Smooth muscle cell (in vitro differentiated cells): ENCODE measurements at regions not wholly inside any gene's neighbourhood (a gene's known extent, or its start where the extent isn't known, plus 50 kb on each side); places are given as distances from the start of the nearest gene placed in this dataset.
A peak's percentile ranks its signal among the peaks of the same experiment; 100 is the strongest.

Experiments
- DNase-seq: peaks from one replicate; lab custom pipeline; 2025; ENCODE audit not compliant: unreplicated experiment; lab: John Stamatoyannopoulos, UW
- H2AFZ ChIP-seq: fragments of 200-600 bp; sonication (generic); 2 replicates; pipeline ENCODE4 v1.6.0; 2016; ENCODE audit warnings: antibody characterized with exemption, low read depth, mild to moderate bottlenecking
- H3F3A ChIP-seq: fragments of 200-600 bp; sonication (generic); 2 replicates; pipeline ENCODE4 v1.6.0; 2017; ENCODE audit warnings: antibody characterized with exemption, low read depth
- H3K27ac ChIP-seq: fragments of 200-600 bp; sonication (generic); 2 replicates; pipeline ENCODE4 v1.5.1; 2016; ENCODE audit warnings: low read depth, mild to moderate bottlenecking
- H3K27me3 ChIP-seq: fragments of 200-600 bp; sonication (generic); 2 replicates; pipeline ENCODE4 v1.6.1; 2016; ENCODE audit warnings: low read depth, mild to moderate bottlenecking
- H3K36me3 ChIP-seq: fragments of 200-600 bp; sonication (generic); 2 replicates; pipeline ENCODE4 v1.5.1; 2016; ENCODE audit warnings: low read depth
- H3K4me1 ChIP-seq: fragments of 200-600 bp; sonication (generic); 2 replicates; pipeline ENCODE4 v1.5.1; 2016; ENCODE audit warnings: low read depth
- H3K4me2 ChIP-seq: fragments of 200-600 bp; sonication (generic); 2 replicates; pipeline ENCODE4 v1.6.0; 2016; ENCODE audit warnings: mild to moderate bottlenecking
- H3K4me3 ChIP-seq: fragments of 200-600 bp; sonication (generic); 2 replicates; pipeline ENCODE4 v1.5.1; 2016; ENCODE audit warnings: mild to moderate bottlenecking
- H3K79me2 ChIP-seq: fragments of 200-600 bp; sonication (generic); 2 replicates; pipeline ENCODE4 v1.6.0; 2016; ENCODE audit warnings: low read depth, mild to moderate bottlenecking
- H3K9ac ChIP-seq: fragments of 200-600 bp; sonication (generic); 2 replicates; pipeline ENCODE4 v1.6.0; 2016; ENCODE audit warnings: low read depth
- H3K9me3 ChIP-seq: fragments of 200-600 bp; sonication (generic); replicated peaks from 2 replicates; pipeline ENCODE4 v1.5.1; 2016; ENCODE audit warnings: low read depth
- H4K20me1 ChIP-seq: fragments of 200-600 bp; sonication (generic); 2 replicates; pipeline ENCODE4 v1.6.0; 2016; ENCODE audit warnings: low read depth
- WGBS: methylation state at CpG from one replicate; pipeline ENCODE4 v1.1.7; 2016; ENCODE audit warnings: low lambda C conversion rate; 5-methylcytosine and 5-hydroxymethylcytosine counted together
- TF ChIP-seq, protein P1 (sequence below): fragments of 200-600 bp; sonication (generic); IDR thresholded peaks from 2 replicates; pipeline ENCODE4 v1.5.1; 2017; ENCODE audit warnings: borderline replicate concordance, mild to moderate bottlenecking, antibody characterized with exemption; ENCODE audit not compliant: insufficient read depth, poor library complexity, severe bottlenecking

DNA sequence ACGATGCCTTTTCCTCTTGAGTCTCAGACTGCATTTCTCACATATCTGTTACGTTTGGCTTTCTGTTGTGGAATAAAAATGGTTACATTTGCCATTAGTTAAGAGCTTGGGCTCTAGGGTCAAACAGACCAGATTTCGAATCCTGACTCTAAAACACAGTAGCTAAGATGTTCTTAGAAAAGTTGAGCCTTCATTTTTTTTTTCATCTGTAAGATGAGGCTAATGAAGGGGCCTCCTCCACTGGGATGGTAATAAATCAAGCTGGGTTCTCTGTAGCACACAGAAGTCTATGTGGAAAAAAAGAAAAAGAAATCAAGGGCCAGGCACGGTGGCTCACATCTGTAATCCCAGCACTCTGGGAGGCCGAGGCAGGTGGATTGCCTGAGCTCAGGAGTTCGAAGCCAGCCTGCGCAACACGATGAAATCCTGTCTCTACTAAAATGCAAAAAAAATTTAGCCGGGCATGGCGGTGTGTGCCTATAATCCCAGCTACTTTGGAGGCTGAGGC lies 49.9 kb upstream of the CAPRIN1 start:
- H3K36me3 ChIP-seq: no peaks in the 10 kb centered on the region

DNA sequence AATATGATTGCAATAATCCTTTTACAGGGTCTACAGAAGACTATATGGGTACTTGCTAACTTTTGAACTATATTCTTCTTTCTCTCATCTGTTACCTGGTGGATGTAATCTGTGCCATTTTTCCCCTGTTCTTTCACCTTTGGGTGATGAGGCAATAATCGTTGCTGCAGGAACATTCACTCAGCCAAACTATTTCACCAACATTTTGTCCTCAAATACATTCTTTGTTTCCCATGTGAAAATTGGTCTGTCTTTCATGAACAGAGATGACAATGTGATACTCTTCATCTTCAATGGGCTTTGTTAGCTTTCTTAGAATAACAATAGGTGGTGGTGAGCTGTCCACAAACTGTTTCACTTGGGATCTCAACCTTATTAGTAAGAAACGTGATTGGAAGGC lies 52.1 kb upstream of the CAPRIN1 start:
- Histone ChIP-seq H3K9ac (no peak overlapping the region), H3K4me3 (no peak overlapping the region), H3K79me2 (no peaks in the 10 kb centered on the region), H3K4me2 (no peak overlapping the region), H3F3A (no peaks in the 10 kb centered on the region), H3K27ac (no peak overlapping the region), H3K36me3 (no peaks in the 10 kb centered on the region), H3K27me3 (peaks cover 17% of the 10 kb centered on the region), H3K9me3 (no peaks in the 10 kb centered on the region), H4K20me1 (no peaks in the 10 kb centered on the region), H2AFZ (no peak overlapping the region), H3K4me1 (no peaks in the 10 kb centered on the region)
- TF ChIP-seq, protein P1, sequence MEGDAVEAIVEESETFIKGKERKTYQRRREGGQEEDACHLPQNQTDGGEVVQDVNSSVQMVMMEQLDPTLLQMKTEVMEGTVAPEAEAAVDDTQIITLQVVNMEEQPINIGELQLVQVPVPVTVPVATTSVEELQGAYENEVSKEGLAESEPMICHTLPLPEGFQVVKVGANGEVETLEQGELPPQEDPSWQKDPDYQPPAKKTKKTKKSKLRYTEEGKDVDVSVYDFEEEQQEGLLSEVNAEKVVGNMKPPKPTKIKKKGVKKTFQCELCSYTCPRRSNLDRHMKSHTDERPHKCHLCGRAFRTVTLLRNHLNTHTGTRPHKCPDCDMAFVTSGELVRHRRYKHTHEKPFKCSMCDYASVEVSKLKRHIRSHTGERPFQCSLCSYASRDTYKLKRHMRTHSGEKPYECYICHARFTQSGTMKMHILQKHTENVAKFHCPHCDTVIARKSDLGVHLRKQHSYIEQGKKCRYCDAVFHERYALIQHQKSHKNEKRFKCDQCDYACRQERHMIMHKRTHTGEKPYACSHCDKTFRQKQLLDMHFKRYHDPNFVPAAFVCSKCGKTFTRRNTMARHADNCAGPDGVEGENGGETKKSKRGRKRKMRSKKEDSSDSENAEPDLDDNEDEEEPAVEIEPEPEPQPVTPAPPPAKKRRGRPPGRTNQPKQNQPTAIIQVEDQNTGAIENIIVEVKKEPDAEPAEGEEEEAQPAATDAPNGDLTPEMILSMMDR: no peak
- no peak for DNase-seq
- 59% methylated on average over 2 of the region's 2 CpGs for WGBS

More for the DNA sequence above, 49.9 kb upstream of the CAPRIN1 start:
- H4K20me1 ChIP-seq: no peaks in the 10 kb centered on the region
- H3K79me2 ChIP-seq: no peaks in the 10 kb centered on the region
- H3K4me2 ChIP-seq: no peak overlapping the region
- H3F3A ChIP-seq: no peaks in the 10 kb centered on the region
- no peak overlapping the region for H3K9ac ChIP-seq
- TF ChIP-seq, protein P1: no peak
- H3K27me3 ChIP-seq: peaks cover 20% of the 10 kb centered on the region
- DNase-seq: no peak
- H3K4me3 ChIP-seq: no peak overlapping the region
- no peaks in the 10 kb centered on the region for H3K9me3 ChIP-seq
- H3K27ac ChIP-seq: no peak overlapping the region
- no peaks in the 10 kb centered on the region for H3K4me1 ChIP-seq
- 87% methylated on average over 10 of the region's 10 CpGs for WGBS
- H2AFZ ChIP-seq: no peak overlapping the region

DNA sequence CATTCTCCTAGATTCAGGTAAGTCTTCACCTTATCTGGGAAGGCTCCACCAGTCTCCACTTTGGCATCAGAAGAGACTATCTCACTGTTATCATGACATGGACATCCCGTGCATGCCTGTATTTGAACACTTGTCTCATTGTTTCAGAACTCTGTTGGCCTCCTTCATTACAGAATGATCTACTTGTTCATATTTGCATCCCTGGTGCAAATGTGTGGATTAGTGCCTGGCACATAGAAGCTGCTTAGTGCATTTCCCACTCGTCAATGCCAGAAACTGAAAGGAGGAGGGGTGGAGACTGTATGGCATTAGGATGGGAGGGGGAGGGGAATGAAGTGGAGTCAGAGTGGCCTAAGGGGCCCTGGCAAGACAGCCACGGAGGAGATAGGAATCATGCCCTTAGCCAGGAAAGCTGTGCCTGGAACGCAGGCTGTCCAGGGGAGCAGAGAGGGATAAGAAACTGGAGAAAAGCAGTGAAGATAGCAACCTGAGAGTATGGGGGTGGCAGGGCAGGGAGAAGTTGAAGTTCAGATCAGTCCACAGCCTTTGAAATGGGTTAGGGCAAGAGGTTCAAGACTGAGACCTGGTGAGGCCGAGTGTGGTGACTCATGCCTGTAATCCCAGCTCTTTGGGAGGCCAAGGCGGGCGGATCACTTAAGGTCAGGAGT lies 53.8 kb upstream of the CAPRIN1 start:
- WGBS: 35% methylated on average over 7 of the region's 7 CpGs
- H4K20me1 ChIP-seq: no peaks in the 10 kb centered on the region
- no peaks in the 10 kb centered on the region for H3K9me3 ChIP-seq
- peak overlapping the region; percentile 5 for H3K4me3 ChIP-seq
- H3K27me3 ChIP-seq: peaks cover 12% of the 10 kb centered on the region
- H3K36me3 ChIP-seq: no peaks in the 10 kb centered on the region
- DNase-seq: no peak
- H3F3A ChIP-seq: no peaks in the 10 kb centered on the region
- H2AFZ ChIP-seq: no peak overlapping the region
- H3K9ac ChIP-seq: no peak overlapping the region
- H3K4me1 ChIP-seq: no peaks in the 10 kb centered on the region
- no peak overlapping the region for H3K27ac ChIP-seq
- H3K4me2 ChIP-seq: peak overlapping the region; percentile 51
- H3K79me2 ChIP-seq: no peaks in the 10 kb centered on the region
- TF ChIP-seq, protein P1: no peak
